SU-DHL-6 (cell line): ENCODE measurements at regions not wholly inside any gene's neighbourhood (a gene's known extent, or its start where the extent isn't known, plus 50 kb on each side); places are given as distances from the start of the nearest gene placed in this dataset.

ENCODE experiments used
- H2AFZ ChIP-seq: fragments of 200-600 bp; sonication (generic); 2 replicates; pipeline ENCODE4 v1.6.1; 2014; ENCODE audit warnings: low read depth, mild to moderate bottlenecking, moderate library complexity, mixed read lengths, antibody characterized with exemption, low read length; ENCODE audit not compliant: severe bottlenecking
- H3F3A ChIP-seq: fragments of 200-600 bp; shearing (Covaris generic); 2 replicates; pipeline ENCODE4 v1.6.0; 2016; ENCODE audit warnings: antibody characterized with exemption, mild to moderate bottlenecking; ENCODE audit not compliant: insufficient read depth
- H3K27ac ChIP-seq: fragments of 200-600 bp; sonication (generic); 2 replicates; pipeline ENCODE4 v1.5.1; 2016; ENCODE audit warnings: low read depth, mild to moderate bottlenecking, low read length, moderate library complexity, mixed read lengths
- H3K27me3 ChIP-seq: fragments of 200-600 bp; sonication (generic), shearing (Covaris generic); 2 replicates; pipeline ENCODE4 v1.6.0; 2014; ENCODE audit warnings: mild to moderate bottlenecking, low read length
- H3K36me3 ChIP-seq: fragments of 200-600 bp; sonication (generic); 2 replicates; pipeline ENCODE4 v1.6.1; 2014; ENCODE audit warnings: mild to moderate bottlenecking, low read length, mixed read lengths
- H3K4me2 ChIP-seq: fragments of 300-600, 200-600 bp; shearing (Covaris generic), sonication (generic); 2 replicates; pipeline ENCODE4 v1.6.0; 2014; ENCODE audit warnings: low read length, low read depth, mild to moderate bottlenecking; ENCODE audit not compliant: poor library complexity, severe bottlenecking
- H3K4me3 ChIP-seq: fragments of 200-600 bp; sonication (generic); 2 replicates; pipeline ENCODE4 v1.5.1; 2014; ENCODE audit warnings: antibody characterized with exemption, low read length, mild to moderate bottlenecking, mixed read lengths; ENCODE audit not compliant: insufficient read depth, poor library complexity, severe bottlenecking
- H3K79me2 ChIP-seq: fragments of 200-600 bp; sonication (generic); 2 replicates; pipeline ENCODE4 v1.6.1; 2014; ENCODE audit warnings: mild to moderate bottlenecking, low read length, moderate library complexity; ENCODE audit not compliant: insufficient read depth
- H3K9ac ChIP-seq: fragments of 200-600 bp; sonication (generic); 2 replicates; pipeline ENCODE4 v1.7.0; 2014; ENCODE audit warnings: mild to moderate bottlenecking, low read length
- H3K9me2 ChIP-seq: fragments of 200-600 bp; sonication (generic); replicated peaks from 2 replicates; pipeline ENCODE4 v1.6.1; 2014; ENCODE audit warnings: low read length; ENCODE audit not compliant: insufficient read depth
- H3K9me3 ChIP-seq: fragments of 200-600 bp; sonication (generic); 2 replicates; pipeline ENCODE4 v1.6.1; 2014; ENCODE audit warnings: low read length, mixed read lengths; ENCODE audit not compliant: insufficient read depth
- H4K20me1 ChIP-seq: fragments of 200-600 bp; sonication (generic); 2 replicates; pipeline ENCODE4 v1.6.1; 2014; ENCODE audit warnings: low read depth, mild to moderate bottlenecking, antibody characterized with exemption, low read length, moderate library complexity, mixed read lengths
- EZH2phosphoT487 ChIP-seq: fragments of 200-600 bp; sonication (generic), shearing (Covaris generic); conservative IDR thresholded peaks from 2 replicates; pipeline ENCODE4 v1.6.1; 2018; ENCODE audit warnings: mild to moderate bottlenecking, antibody characterized with exemption, low read length, moderate library complexity, mixed read lengths
- TF ChIP-seq, protein P1 (sequence below): fragments of 200-600 bp; sonication (generic); IDR thresholded peaks from one replicate; pipeline ENCODE4 v1.5.1; 2017; ENCODE audit warnings: antibody characterized with exemption, mild to moderate bottlenecking, low read length, moderate library complexity; ENCODE audit not compliant: insufficient read depth, poor library complexity, severe bottlenecking

DNA sequence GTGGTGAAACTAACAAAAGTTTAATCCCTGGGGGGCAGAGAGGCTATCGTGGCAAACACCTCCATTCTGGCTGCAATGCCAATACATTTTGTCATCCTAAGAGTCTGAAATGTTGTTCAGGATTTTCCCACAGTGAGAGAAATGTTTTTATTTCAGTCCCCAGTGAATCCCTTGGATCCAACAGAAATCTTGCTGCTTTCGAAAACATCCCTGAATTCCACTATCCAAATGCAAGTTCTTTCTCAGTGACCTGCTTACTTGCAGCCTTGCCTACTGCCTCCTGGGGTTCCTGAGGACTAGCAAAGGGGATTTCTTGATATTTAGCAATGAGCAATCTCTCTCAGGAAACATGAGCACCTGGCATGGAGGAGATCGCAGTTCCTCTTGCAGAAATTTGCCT lies 202.1 kb upstream of the IRX3 start:
- no peaks in the 10 kb centered on the region for H3K9me3 ChIP-seq
- H3K79me2 ChIP-seq = no peaks in the 10 kb centered on the region
- H3K27ac ChIP-seq = no peak overlapping the region
- H3K4me2 ChIP-seq = no peak overlapping the region
- no peaks in the 10 kb centered on the region for H3K36me3 ChIP-seq
- no peak overlapping the region for H2AFZ ChIP-seq
- no peaks in the 10 kb centered on the region for H3F3A ChIP-seq
- no peaks in the 10 kb centered on the region for H4K20me1 ChIP-seq
- no peak overlapping the region for H3K4me3 ChIP-seq
- no peaks in the 10 kb centered on the region; the same call in 1 of the 2 replicates for H3K27me3 ChIP-seq
- TF ChIP-seq EZH2phosphoT487 = no peak
- TF ChIP-seq, protein P1, sequence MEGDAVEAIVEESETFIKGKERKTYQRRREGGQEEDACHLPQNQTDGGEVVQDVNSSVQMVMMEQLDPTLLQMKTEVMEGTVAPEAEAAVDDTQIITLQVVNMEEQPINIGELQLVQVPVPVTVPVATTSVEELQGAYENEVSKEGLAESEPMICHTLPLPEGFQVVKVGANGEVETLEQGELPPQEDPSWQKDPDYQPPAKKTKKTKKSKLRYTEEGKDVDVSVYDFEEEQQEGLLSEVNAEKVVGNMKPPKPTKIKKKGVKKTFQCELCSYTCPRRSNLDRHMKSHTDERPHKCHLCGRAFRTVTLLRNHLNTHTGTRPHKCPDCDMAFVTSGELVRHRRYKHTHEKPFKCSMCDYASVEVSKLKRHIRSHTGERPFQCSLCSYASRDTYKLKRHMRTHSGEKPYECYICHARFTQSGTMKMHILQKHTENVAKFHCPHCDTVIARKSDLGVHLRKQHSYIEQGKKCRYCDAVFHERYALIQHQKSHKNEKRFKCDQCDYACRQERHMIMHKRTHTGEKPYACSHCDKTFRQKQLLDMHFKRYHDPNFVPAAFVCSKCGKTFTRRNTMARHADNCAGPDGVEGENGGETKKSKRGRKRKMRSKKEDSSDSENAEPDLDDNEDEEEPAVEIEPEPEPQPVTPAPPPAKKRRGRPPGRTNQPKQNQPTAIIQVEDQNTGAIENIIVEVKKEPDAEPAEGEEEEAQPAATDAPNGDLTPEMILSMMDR = no peak
- no peaks in the 10 kb centered on the region for H3K9me2 ChIP-seq
- no peak overlapping the region for H3K9ac ChIP-seq

DNA sequence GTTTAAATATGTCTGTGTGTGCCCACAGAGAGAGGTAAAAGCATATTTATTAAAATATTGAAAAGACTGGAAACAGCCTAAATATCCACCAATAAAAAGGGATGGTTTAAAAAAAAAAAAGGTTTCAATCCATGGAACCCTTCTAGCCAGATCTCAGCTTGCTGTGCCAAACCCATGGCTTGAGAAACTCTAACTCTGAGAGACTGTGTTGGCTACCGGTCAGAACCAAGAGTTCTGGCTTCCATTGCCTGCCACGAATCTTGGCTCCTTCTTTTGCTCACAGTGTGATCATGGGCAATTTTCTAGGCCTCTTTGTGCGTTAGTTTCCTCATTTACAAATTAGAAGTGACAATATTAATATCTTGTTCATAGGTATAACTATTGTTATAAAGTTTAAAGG lies 201.3 kb upstream of the IRX3 start:
- H4K20me1 ChIP-seq = no peaks in the 10 kb centered on the region
- H3K9ac ChIP-seq = no peak overlapping the region
- TF ChIP-seq, protein P1 = no peak
- TF ChIP-seq EZH2phosphoT487 = no peak
- no peak overlapping the region for H2AFZ ChIP-seq
- H3K27me3 ChIP-seq = no peaks in the 10 kb centered on the region; the same call in 1 of the 2 replicates
- H3K9me2 ChIP-seq = no peaks in the 10 kb centered on the region
- no peaks in the 10 kb centered on the region for H3F3A ChIP-seq
- H3K4me2 ChIP-seq = no peak overlapping the region
- no peaks in the 10 kb centered on the region for H3K9me3 ChIP-seq
- H3K36me3 ChIP-seq = no peaks in the 10 kb centered on the region
- H3K79me2 ChIP-seq = no peaks in the 10 kb centered on the region
- H3K27ac ChIP-seq = no peak overlapping the region
- H3K4me3 ChIP-seq = no peak overlapping the region

DNA sequence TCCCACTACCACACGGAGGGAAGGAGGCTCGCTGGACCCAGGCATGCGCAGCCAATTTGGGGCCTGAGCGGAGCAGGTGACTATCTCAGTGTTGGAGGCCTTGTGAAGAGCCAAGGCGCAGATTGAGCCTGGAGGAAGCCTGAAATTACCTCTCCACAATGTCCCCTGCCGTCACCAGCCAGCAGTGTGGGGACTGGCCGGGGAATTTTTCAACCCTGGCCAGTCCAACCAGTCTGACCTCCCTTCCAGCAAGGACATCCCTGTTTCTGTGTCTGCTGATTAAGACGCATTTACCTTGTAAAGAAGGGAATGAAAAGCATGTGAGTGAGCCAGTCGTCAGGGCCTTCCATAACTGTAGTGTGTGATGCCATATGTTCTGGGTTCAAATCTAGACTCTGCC lies 198.1 kb upstream of the IRX3 start:
- Histone ChIP-seq H3K9me2 (no peaks in the 10 kb centered on the region), H3K27ac (no peak overlapping the region)
- TF ChIP-seq EZH2phosphoT487 = no peak
- TF ChIP-seq, protein P1 = no peak

More for the DNA sequence above, 198.1 kb upstream of the IRX3 start:
- Histone ChIP-seq H3F3A (no peaks in the 10 kb centered on the region), H4K20me1 (no peaks in the 10 kb centered on the region), H3K27me3 (no peaks in the 10 kb centered on the region), H3K4me2 (no peak overlapping the region), H3K79me2 (no peaks in the 10 kb centered on the region), H3K4me3 (no peak overlapping the region), H3K36me3 (no peaks in the 10 kb centered on the region), H2AFZ (no peak overlapping the region), H3K9me3 (no peaks in the 10 kb centered on the region), H3K9ac (no peak overlapping the region)
